Adrenal gland (tissue), 5 donors: ENCODE measurements at regions not wholly inside any gene's neighbourhood (a gene's known extent, or its start where the extent isn't known, plus 50 kb on each side); places are given as distances from the start of the nearest gene placed in this dataset.

Experiments used
- POLR2A ChIP-seq, 2 donors: fragments of 450-650 bp; IDR thresholded peaks; one replicate each; pipeline ENCODE4 v1.6.1; 2017; ENCODE audit warnings: antibody characterized with exemption in 2 of 2, mild to moderate bottlenecking in 2 of 2, moderate library complexity in 1 of 2
- TF ChIP-seq, protein P1 (sequence below), 6 experiments: fragments of 450-650 bp in 4 of 6; fragments of 200-600 bp in 2 of 6; sonication (generic) in 1 of 6; IDR thresholded peaks; 1 replicate in 5 of 6; 2 replicates in 1 of 6; pipeline versions ENCODE4 v1.5.1 to v1.8.0; 2016 to 2021; ENCODE audit warnings: antibody characterized with exemption in 6 of 6, mild to moderate bottlenecking in 2 of 6, moderate library complexity in 1 of 6
- donor health status: DM: no; HTN: no; CAD: no.

- TF ChIP-seq, protein P1, sequence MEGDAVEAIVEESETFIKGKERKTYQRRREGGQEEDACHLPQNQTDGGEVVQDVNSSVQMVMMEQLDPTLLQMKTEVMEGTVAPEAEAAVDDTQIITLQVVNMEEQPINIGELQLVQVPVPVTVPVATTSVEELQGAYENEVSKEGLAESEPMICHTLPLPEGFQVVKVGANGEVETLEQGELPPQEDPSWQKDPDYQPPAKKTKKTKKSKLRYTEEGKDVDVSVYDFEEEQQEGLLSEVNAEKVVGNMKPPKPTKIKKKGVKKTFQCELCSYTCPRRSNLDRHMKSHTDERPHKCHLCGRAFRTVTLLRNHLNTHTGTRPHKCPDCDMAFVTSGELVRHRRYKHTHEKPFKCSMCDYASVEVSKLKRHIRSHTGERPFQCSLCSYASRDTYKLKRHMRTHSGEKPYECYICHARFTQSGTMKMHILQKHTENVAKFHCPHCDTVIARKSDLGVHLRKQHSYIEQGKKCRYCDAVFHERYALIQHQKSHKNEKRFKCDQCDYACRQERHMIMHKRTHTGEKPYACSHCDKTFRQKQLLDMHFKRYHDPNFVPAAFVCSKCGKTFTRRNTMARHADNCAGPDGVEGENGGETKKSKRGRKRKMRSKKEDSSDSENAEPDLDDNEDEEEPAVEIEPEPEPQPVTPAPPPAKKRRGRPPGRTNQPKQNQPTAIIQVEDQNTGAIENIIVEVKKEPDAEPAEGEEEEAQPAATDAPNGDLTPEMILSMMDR (IDR thresholded peaks at IDR 0.05), result no peak
- TF ChIP-seq POLR2A (IDR thresholded peaks at IDR 0.05), result no peak
Measured at GRCh38 chr1:93808871-93809270, 70.1 kb downstream of the DNTTIP2 start.
